PC-9 (cell line): ENCODE measurements at regions not wholly inside any gene's neighbourhood (a gene's known extent, or its start where the extent isn't known, plus 50 kb on each side); places are given as distances from the start of the nearest gene placed in this dataset.

ENCODE experiments used
- EZH2 ChIP-seq: fragments of 200-600 bp; sonication (generic); IDR thresholded peaks from 2 replicates; pipeline ENCODE4 v1.8.0; 2017; ENCODE audit warnings: antibody characterized with exemption, low read depth
- TF ChIP-seq, protein P1 (sequence below): fragments of 200-600 bp; sonication (generic); conservative IDR thresholded peaks from 2 replicates; pipeline ENCODE4 v1.6.1; 2017; ENCODE audit warnings: mixed run types, antibody characterized with exemption, mild to moderate bottlenecking, moderate library complexity

DNA sequence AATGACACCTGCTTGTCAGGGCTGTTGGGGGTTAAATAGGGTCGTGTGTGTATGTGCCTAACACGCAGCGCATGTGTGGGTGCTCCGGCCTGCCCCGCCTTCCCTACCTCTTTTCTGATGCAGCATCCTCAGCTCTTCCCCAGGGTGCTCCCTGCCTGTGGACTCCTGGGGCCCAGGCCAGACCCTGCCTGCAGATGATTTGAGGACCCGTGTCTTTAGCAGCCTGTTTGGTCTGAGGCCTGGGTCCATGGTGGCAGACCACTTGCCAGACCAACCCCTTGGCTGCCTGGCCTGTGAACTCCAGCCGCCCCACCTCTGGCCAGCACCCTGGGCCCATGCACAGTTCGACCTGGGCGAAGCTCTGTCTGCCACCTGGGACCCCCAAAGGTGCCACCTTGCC is 57.0 kb upstream of the SIM2 start:
- TF ChIP-seq, protein P1, sequence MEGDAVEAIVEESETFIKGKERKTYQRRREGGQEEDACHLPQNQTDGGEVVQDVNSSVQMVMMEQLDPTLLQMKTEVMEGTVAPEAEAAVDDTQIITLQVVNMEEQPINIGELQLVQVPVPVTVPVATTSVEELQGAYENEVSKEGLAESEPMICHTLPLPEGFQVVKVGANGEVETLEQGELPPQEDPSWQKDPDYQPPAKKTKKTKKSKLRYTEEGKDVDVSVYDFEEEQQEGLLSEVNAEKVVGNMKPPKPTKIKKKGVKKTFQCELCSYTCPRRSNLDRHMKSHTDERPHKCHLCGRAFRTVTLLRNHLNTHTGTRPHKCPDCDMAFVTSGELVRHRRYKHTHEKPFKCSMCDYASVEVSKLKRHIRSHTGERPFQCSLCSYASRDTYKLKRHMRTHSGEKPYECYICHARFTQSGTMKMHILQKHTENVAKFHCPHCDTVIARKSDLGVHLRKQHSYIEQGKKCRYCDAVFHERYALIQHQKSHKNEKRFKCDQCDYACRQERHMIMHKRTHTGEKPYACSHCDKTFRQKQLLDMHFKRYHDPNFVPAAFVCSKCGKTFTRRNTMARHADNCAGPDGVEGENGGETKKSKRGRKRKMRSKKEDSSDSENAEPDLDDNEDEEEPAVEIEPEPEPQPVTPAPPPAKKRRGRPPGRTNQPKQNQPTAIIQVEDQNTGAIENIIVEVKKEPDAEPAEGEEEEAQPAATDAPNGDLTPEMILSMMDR: no peak
- no peak for TF ChIP-seq EZH2
